ENCODE measurements at regions not wholly inside any gene's neighbourhood (a gene's known extent, or its start where the extent isn't known, plus 50 kb on each side); places are given as distances from the start of the nearest gene placed in this dataset.

GRCh38 chr20:60863548-60863947 is 388.5 kb upstream of the CDH4 start:
- POLR2A ChIA-PET, result no interaction called here
- Histone ChIP-seq H3K27me3 (replicated peaks in 1 of 2; ENCODE audit: control insufficient read depth in 2 of 2, extremely low read depth in 1 of 2, insufficient read depth in 2 of 2, low read length in 1 of 2) (peaks cover 0 to 2% of the 10 kb centered on the region in 2 experiments), H3K4me3 (ENCODE audit: control insufficient read depth in 1 of 2, extremely low read depth in 1 of 2, low read length in 1 of 2) (no peak overlapping the region), H3K27ac (ENCODE audit: low read length) (no peak overlapping the region), H3K9me3 (no peaks in the 10 kb centered on the region), H3K36me3 (ENCODE audit: control insufficient read depth in 2 of 2, extremely low read depth in 1 of 2, insufficient read depth in 1 of 2, low read length in 1 of 2) (no peaks in the 10 kb centered on the region), H3K4me1 (ENCODE audit: control insufficient read depth in 1 of 2, extremely low read depth in 1 of 2, insufficient read depth in 2 of 2, low read length in 2 of 2) (no peaks in the 10 kb centered on the region)
- ATAC-seq (replicated peaks in 1 of 4) (no peak), DNase-seq (no peak)
- CTCF ChIA-PET, result interaction anchor here in 1 of 2 donors (0.7 kb wide), 1 partner anchor 10 kb away, joined by 3 read pairs; no protein-coding TSS in a partner anchor
- Mint-ChIP-seq H3K27ac (no peak overlapping the region), H3K4me3 (no peak overlapping the region), H3K27me3 (peaks cover 0 to 4% of the 10 kb centered on the region in 2 donors), H3K36me3 (no peaks in the 10 kb centered on the region), H3K9me3 (no peaks in the 10 kb centered on the region), H3K4me1 (no peaks in the 10 kb centered on the region)
- WGBS (ENCODE audit: insufficient coverage), result no CpG with 5 or more reads among the region's 3 CpGs

- Mint-ChIP-seq H3K27ac (no peak overlapping the region), H3K27me3 (peaks cover 0 to 4% of the 10 kb centered on the region in 2 donors), H3K4me3 (no peak overlapping the region), H3K4me1 (no peaks in the 10 kb centered on the region), H3K9me3 (no peaks in the 10 kb centered on the region), H3K36me3 (no peaks in the 10 kb centered on the region)
- Histone ChIP-seq H3K36me3 (ENCODE audit: control insufficient read depth in 2 of 2, extremely low read depth in 1 of 2, insufficient read depth in 1 of 2, low read length in 1 of 2) (no peaks in the 10 kb centered on the region), H3K4me1 (ENCODE audit: control insufficient read depth in 1 of 2, extremely low read depth in 1 of 2, insufficient read depth in 2 of 2, low read length in 2 of 2) (no peaks in the 10 kb centered on the region), H3K9me3 (no peaks in the 10 kb centered on the region), H3K27me3 (replicated peaks in 1 of 2; ENCODE audit: control insufficient read depth in 2 of 2, extremely low read depth in 1 of 2, insufficient read depth in 2 of 2, low read length in 1 of 2) (no peaks in the 10 kb centered on the region), H3K4me3 (ENCODE audit: control insufficient read depth in 1 of 2, extremely low read depth in 1 of 2, low read length in 1 of 2) (no peak overlapping the region), H3K27ac (ENCODE audit: low read length) (no peak overlapping the region)
- POLR2A ChIA-PET, result no interaction called here
- WGBS (ENCODE audit: insufficient coverage), result no CpG with 5 or more reads among the region's 3 CpGs
- ATAC-seq (replicated peaks in 1 of 4) (no peak), DNase-seq (no peak)
- CTCF ChIA-PET, result no interaction called here
These were observed 384.5 kb upstream of the CDH4 start for GRCh38 chr20:60867589-60867988.

- H3K36me3 Mint-ChIP-seq, result no peaks in the 10 kb centered on the region
- no peaks in the 10 kb centered on the region for H3K9me3 Mint-ChIP-seq
- ATAC-seq (replicated peaks in 1 of 4) (no peak), DNase-seq (no peak)
- no peaks in the 10 kb centered on the region for H3K4me1 ChIP-seq (ENCODE audit: control insufficient read depth in 1 of 2, extremely low read depth in 1 of 2, insufficient read depth in 2 of 2, low read length in 2 of 2)
- H3K27me3 ChIP-seq (replicated peaks in 1 of 2; ENCODE audit: control insufficient read depth in 2 of 2, extremely low read depth in 1 of 2, insufficient read depth in 2 of 2, low read length in 1 of 2), result no peaks in the 10 kb centered on the region
- POLR2A ChIA-PET, result no interaction called here
- H3K9me3 ChIP-seq, result no peaks in the 10 kb centered on the region
- no peak overlapping the region for H3K4me3 Mint-ChIP-seq
- no peak overlapping the region for H3K4me3 ChIP-seq (ENCODE audit: control insufficient read depth in 1 of 2, extremely low read depth in 1 of 2, low read length in 1 of 2)
- WGBS (ENCODE audit: insufficient coverage), result 82% methylated on average over 18 of the region's 22 CpGs
- no peak overlapping the region for H3K27ac Mint-ChIP-seq
- H3K27me3 Mint-ChIP-seq, result peaks cover 0 to 2% of the 10 kb centered on the region in 2 donors
- no peaks in the 10 kb centered on the region for H3K36me3 ChIP-seq (ENCODE audit: control insufficient read depth in 2 of 2, extremely low read depth in 1 of 2, insufficient read depth in 1 of 2, low read length in 1 of 2)
- H3K27ac ChIP-seq (ENCODE audit: low read length), result no peak overlapping the region
- CTCF ChIA-PET, result no interaction called here
- H3K4me1 Mint-ChIP-seq, result no peaks in the 10 kb centered on the region
These were observed 383.7 kb upstream of the CDH4 start for GRCh38 chr20:60868316-60868891.

GRCh38 chr20:60869087-60869486 is 383.0 kb upstream of the CDH4 start:
- DNase-seq (no peak), ATAC-seq (replicated peaks in 1 of 4) (no peak)
- H3K4me1 ChIP-seq (ENCODE audit: control insufficient read depth in 1 of 2, extremely low read depth in 1 of 2, insufficient read depth in 2 of 2, low read length in 2 of 2), result no peaks in the 10 kb centered on the region
- no peaks in the 10 kb centered on the region for H3K4me1 Mint-ChIP-seq
- H3K36me3 ChIP-seq (ENCODE audit: control insufficient read depth in 2 of 2, extremely low read depth in 1 of 2, insufficient read depth in 1 of 2, low read length in 1 of 2), result no peaks in the 10 kb centered on the region
- ChIA-PET CTCF (no interaction called here), POLR2A (no interaction called here)
- no peak overlapping the region for H3K4me3 ChIP-seq (ENCODE audit: control insufficient read depth in 1 of 2, extremely low read depth in 1 of 2, low read length in 1 of 2)
- no peak overlapping the region for H3K27ac Mint-ChIP-seq
- WGBS (ENCODE audit: insufficient coverage), result 73% methylated on average over 12 of the region's 12 CpGs
- no peaks in the 10 kb centered on the region for H3K9me3 ChIP-seq
- H3K27ac ChIP-seq (ENCODE audit: low read length), result no peak overlapping the region
- no peak overlapping the region for H3K4me3 Mint-ChIP-seq
- H3K27me3 Mint-ChIP-seq, result no peaks in the 10 kb centered on the region
- H3K27me3 ChIP-seq (replicated peaks in 1 of 2; ENCODE audit: control insufficient read depth in 2 of 2, extremely low read depth in 1 of 2, insufficient read depth in 2 of 2, low read length in 1 of 2), result no peaks in the 10 kb centered on the region
- no peaks in the 10 kb centered on the region for H3K36me3 Mint-ChIP-seq
- H3K9me3 Mint-ChIP-seq, result no peaks in the 10 kb centered on the region

- H3K27me3 Mint-ChIP-seq, result no peaks in the 10 kb centered on the region
- Histone ChIP-seq H3K9me3 (no peaks in the 10 kb centered on the region), H3K36me3 (ENCODE audit: control insufficient read depth in 2 of 2, extremely low read depth in 1 of 2, insufficient read depth in 1 of 2, low read length in 1 of 2) (no peaks in the 10 kb centered on the region), H3K27me3 (replicated peaks in 1 of 2; ENCODE audit: control insufficient read depth in 2 of 2, extremely low read depth in 1 of 2, insufficient read depth in 2 of 2, low read length in 1 of 2) (no peaks in the 10 kb centered on the region), H3K4me3 (ENCODE audit: control insufficient read depth in 1 of 2, extremely low read depth in 1 of 2, low read length in 1 of 2) (no peak overlapping the region), H3K27ac (ENCODE audit: low read length) (no peak overlapping the region), H3K4me1 (ENCODE audit: control insufficient read depth in 1 of 2, extremely low read depth in 1 of 2, insufficient read depth in 2 of 2, low read length in 2 of 2) (no peaks in the 10 kb centered on the region)
- no peak overlapping the region for H3K27ac Mint-ChIP-seq
- POLR2A ChIA-PET, result no interaction called here
- no peaks in the 10 kb centered on the region for H3K36me3 Mint-ChIP-seq
- H3K4me1 Mint-ChIP-seq, result no peaks in the 10 kb centered on the region
- 83% methylated on average over 4 of the region's 9 CpGs for WGBS (ENCODE audit: insufficient coverage)
- no peaks in the 10 kb centered on the region for H3K9me3 Mint-ChIP-seq
- H3K4me3 Mint-ChIP-seq, result no peak overlapping the region
- DNase-seq, result no peak
- ATAC-seq (replicated peaks in 1 of 4), result no peak
- CTCF ChIA-PET, result no interaction called here
These were observed 382.4 kb upstream of the CDH4 start for GRCh38 chr20:60869625-60870024.

GRCh38 chr20:60870040-60870439 is 382.0 kb upstream of the CDH4 start:
- no peak for ATAC-seq (replicated peaks in 1 of 4)

GRCh38 chr20:60872224-60872623 is 379.8 kb upstream of the CDH4 start:
- H3K36me3 ChIP-seq (ENCODE audit: control insufficient read depth in 2 of 2, extremely low read depth in 1 of 2, insufficient read depth in 1 of 2, low read length in 1 of 2), result no peaks in the 10 kb centered on the region
- POLR2A ChIA-PET, result no interaction called here
- no peaks in the 10 kb centered on the region for H3K9me3 ChIP-seq
- 76% methylated on average over 7 of the region's 8 CpGs for WGBS (ENCODE audit: insufficient coverage)
- Mint-ChIP-seq H3K4me3 (no peak overlapping the region), H3K4me1 (no peaks in the 10 kb centered on the region), H3K9me3 (no peaks in the 10 kb centered on the region), H3K27ac (no peak overlapping the region), H3K27me3 (no peaks in the 10 kb centered on the region), H3K36me3 (no peaks in the 10 kb centered on the region)
- DNase-seq, result no peak
- no peak for ATAC-seq (replicated peaks in 1 of 4)
- no peaks in the 10 kb centered on the region for H3K27me3 ChIP-seq (replicated peaks in 1 of 2; ENCODE audit: control insufficient read depth in 2 of 2, extremely low read depth in 1 of 2, insufficient read depth in 2 of 2, low read length in 1 of 2)
- no peak overlapping the region for H3K27ac ChIP-seq (ENCODE audit: low read length)
- H3K4me1 ChIP-seq (ENCODE audit: control insufficient read depth in 1 of 2, extremely low read depth in 1 of 2, insufficient read depth in 2 of 2, low read length in 2 of 2), result no peaks in the 10 kb centered on the region
- CTCF ChIA-PET, result interaction anchor here in 1 of 2 donors (0.5 kb wide), 1 partner anchor 15 kb away, joined by 3 read pairs; no protein-coding TSS in a partner anchor
- no peak overlapping the region for H3K4me3 ChIP-seq (ENCODE audit: control insufficient read depth in 1 of 2, extremely low read depth in 1 of 2, low read length in 1 of 2)

More at GRCh38 chr20:60870040-60870439, 382.0 kb upstream of the CDH4 start:
- Mint-ChIP-seq H3K4me3 (no peak overlapping the region), H3K27ac (no peak overlapping the region), H3K36me3 (no peaks in the 10 kb centered on the region), H3K4me1 (no peaks in the 10 kb centered on the region), H3K9me3 (no peaks in the 10 kb centered on the region), H3K27me3 (no peaks in the 10 kb centered on the region)
- Histone ChIP-seq H3K9me3 (no peaks in the 10 kb centered on the region), H3K27me3 (replicated peaks in 1 of 2; ENCODE audit: control insufficient read depth in 2 of 2, extremely low read depth in 1 of 2, insufficient read depth in 2 of 2, low read length in 1 of 2) (no peaks in the 10 kb centered on the region), H3K4me1 (ENCODE audit: control insufficient read depth in 1 of 2, extremely low read depth in 1 of 2, insufficient read depth in 2 of 2, low read length in 2 of 2) (no peaks in the 10 kb centered on the region), H3K4me3 (ENCODE audit: control insufficient read depth in 1 of 2, extremely low read depth in 1 of 2, low read length in 1 of 2) (no peak overlapping the region), H3K36me3 (ENCODE audit: control insufficient read depth in 2 of 2, extremely low read depth in 1 of 2, insufficient read depth in 1 of 2, low read length in 1 of 2) (no peaks in the 10 kb centered on the region), H3K27ac (ENCODE audit: low read length) (no peak overlapping the region)
- ChIA-PET POLR2A (no interaction called here), CTCF (no interaction called here)
- no peak for DNase-seq
- 94% methylated on average over 6 of the region's 7 CpGs for WGBS (ENCODE audit: insufficient coverage)

All from T-cell (primary cell).